ENCODE measurements at regions not wholly inside any gene's neighbourhood (a gene's known extent, or its start where the extent isn't known, plus 50 kb on each side); places are given as distances from the start of the nearest gene placed in this dataset.
"Not testable (repeated sequence)": the region's sequence is repeated elsewhere in the genome, so short reads cannot be mapped to it uniquely, and the experiment has no call there.

DNA sequence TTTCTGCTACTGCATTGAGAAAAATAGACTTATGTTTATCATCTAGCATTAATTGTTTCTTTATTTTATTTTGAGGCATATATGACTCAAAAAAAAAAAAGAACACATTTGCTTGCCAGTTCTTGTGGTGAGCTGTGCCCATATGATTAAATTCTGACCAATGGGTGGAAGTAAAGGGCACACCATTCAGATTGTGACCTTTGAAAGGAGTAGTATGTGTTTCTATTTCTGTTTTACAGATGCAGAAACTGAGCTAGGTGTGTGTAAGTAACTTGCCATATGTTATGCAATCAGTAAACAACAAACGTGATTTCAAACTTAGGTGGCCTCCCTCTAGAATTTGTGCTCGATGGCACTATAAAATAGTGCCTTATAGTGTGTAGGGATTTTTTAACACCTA is 368.1 kb upstream of the EDIL3 start:
- TF ChIP-seq, protein P1, sequence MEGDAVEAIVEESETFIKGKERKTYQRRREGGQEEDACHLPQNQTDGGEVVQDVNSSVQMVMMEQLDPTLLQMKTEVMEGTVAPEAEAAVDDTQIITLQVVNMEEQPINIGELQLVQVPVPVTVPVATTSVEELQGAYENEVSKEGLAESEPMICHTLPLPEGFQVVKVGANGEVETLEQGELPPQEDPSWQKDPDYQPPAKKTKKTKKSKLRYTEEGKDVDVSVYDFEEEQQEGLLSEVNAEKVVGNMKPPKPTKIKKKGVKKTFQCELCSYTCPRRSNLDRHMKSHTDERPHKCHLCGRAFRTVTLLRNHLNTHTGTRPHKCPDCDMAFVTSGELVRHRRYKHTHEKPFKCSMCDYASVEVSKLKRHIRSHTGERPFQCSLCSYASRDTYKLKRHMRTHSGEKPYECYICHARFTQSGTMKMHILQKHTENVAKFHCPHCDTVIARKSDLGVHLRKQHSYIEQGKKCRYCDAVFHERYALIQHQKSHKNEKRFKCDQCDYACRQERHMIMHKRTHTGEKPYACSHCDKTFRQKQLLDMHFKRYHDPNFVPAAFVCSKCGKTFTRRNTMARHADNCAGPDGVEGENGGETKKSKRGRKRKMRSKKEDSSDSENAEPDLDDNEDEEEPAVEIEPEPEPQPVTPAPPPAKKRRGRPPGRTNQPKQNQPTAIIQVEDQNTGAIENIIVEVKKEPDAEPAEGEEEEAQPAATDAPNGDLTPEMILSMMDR (IDR thresholded peaks at IDR 0.05; ENCODE audit: low read depth, low read length, missing control alignments): no peak
- DNase-seq (ENCODE audit: low read depth): no peak
- H3K4me3 ChIP-seq (ENCODE audit: low read depth, low read length): no peak overlapping the region

DNA sequence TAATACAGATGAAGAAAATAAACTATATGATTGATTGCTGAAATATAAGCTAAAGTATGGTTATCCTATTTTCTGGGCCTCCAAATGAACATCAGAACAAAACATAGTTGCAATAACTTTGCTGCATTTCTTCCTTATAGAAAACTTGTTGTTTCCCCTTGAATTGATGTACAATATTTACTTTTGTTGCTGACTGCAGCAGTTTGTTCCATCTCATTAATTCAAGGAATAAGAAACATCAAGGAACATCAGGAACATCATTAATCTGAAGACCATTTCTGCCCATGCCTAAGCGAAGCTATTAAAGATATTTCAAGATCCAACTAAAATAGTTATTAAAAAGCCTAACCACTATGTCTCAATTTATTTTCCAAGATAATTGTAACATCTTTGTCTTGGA is 363.6 kb upstream of the EDIL3 start:
- H3K4me3 ChIP-seq (ENCODE audit: low read depth, low read length): no peak overlapping the region
- TF ChIP-seq, protein P1 (IDR thresholded peaks at IDR 0.05; ENCODE audit: low read depth, low read length, missing control alignments): no peak
- no peak for DNase-seq (ENCODE audit: low read depth)

DNA sequence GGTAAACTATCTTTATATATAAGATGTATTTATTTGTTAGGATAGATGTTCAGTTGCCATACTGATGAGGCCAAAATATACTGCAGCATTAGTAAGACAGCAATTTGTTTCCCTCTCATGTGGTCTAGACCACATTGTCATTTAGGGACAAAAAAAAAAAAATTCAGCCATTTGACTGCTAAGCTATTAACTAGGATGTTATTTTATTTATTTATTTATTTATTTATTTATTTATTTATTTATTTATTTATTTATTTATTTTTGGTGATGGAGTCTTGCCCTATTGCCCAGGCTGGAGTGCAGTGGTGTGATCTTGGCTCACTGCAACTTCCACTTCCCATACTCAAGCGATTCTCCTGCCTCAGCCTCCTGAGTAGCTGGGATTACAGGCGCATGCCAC is 361.6 kb upstream of the EDIL3 start:
- not testable (repeated sequence) for DNase-seq (ENCODE audit: low read depth); H3K4me3 ChIP-seq (ENCODE audit: low read depth, low read length)

DNA sequence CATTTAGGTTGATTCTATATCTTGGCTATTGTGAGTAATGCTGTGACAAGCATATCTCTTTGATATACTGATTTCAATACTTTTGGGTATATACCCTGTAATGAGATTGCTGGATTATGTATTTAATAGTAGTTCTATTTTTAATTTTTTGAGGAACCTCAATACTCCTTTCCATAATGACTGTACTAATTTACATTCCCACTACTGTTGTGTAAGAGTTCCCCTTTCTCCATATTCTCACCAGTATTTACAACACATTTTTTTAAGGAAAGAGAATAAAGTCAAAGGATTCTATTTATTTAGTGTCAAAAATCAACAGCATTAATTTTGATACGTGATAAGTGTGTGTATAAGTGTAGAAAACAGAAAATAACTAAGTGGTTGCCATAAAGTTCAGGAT is 356.4 kb upstream of the EDIL3 start:
- DNase-seq (ENCODE audit: low read depth): no peak
- no peak overlapping the region for H3K4me3 ChIP-seq (ENCODE audit: low read depth, low read length)
- TF ChIP-seq, protein P1 (IDR thresholded peaks at IDR 0.05; ENCODE audit: low read depth, low read length, missing control alignments): no peak

DNA sequence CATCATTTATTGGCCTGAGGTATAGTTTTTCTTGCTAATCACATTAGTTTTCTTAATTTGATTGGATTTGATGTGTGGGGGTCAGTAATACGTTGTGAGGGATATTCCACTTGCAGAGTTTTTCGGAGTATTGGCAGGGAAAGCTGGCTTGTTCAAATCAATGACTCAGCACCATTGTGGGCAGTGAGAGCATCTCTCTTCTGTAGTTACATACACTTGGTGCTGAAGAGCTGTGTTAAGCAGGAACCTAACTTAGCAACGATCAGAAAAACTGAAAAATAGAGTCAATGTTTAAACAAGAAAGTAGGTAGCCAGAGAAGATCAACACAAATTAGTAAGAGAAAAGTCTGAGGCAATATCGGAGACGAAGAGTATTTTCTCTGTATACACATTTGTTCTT is 344.6 kb upstream of the EDIL3 start:
- H3K4me3 ChIP-seq (ENCODE audit: low read depth, low read length): no peak overlapping the region
- no peak for DNase-seq (ENCODE audit: low read depth)
- TF ChIP-seq, protein P1 (IDR thresholded peaks at IDR 0.05; ENCODE audit: low read depth, low read length, missing control alignments): no peak

DNA sequence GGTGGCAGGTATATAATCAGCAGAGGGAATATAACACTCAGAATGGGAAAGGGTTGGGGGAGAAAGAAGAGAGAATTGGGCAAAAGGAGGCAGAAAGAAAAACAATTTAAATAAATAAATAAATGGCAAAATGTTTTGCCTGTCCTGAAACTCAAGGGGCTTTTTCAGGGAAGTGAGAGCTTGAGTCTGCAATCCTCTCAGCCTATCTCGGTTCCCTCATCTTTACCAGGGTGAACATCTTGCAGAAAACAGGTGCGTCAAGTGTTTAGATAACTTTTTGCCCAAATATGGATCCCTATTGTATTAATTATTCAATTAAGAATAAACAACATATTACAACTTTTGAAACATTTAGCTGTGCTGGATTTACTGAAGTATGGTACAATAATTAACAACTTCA is 343.0 kb upstream of the EDIL3 start:
- DNase-seq (ENCODE audit: low read depth): no peak
- H3K4me3 ChIP-seq (ENCODE audit: low read depth, low read length): no peak overlapping the region
- TF ChIP-seq, protein P1 (IDR thresholded peaks at IDR 0.05; ENCODE audit: low read depth, low read length, missing control alignments): no peak

DNA sequence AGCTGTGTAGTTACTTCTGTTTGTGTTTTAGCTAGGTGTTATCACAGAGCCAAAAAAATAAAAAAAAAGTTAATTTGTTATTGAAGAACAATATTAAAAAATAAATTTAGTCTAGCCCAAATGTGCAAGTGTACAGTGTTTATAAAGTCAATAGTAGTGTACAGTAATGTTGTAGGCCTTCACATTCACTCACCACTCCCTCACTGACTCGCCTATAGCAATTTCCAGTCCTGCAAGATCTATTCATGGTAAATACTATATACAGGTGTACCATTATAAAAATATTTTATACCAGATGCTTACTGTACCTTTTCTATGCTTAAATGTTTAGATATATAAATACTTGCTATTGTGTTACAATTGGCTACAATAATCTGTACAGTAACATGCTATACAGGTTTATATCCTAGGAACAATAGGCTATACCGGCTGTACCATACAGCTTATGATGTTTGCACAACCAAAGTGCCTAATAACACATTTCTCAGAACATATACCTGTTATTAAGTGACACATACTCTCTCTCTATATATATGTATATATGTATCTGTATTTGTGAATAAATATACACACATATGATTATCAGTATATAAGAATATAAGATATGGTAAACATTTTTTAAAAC is 341.4 kb upstream of the EDIL3 start:
- no peak overlapping the region for H3K4me3 ChIP-seq (ENCODE audit: low read depth, low read length)
- TF ChIP-seq, protein P1 (IDR thresholded peaks at IDR 0.05; ENCODE audit: low read depth, low read length, missing control alignments): no peak
- DNase-seq (ENCODE audit: low read depth): no peak

All from GM12864 (cell line).